Common myeloid progenitor, CD34-positive (primary cell): ENCODE measurements at regions not wholly inside any gene's neighbourhood (a gene's known extent, or its start where the extent isn't known, plus 50 kb on each side); places are given as distances from the start of the nearest gene placed in this dataset.

ENCODE experiments used
- CTCF ChIA-PET: fragments of 350-600 bp; sonication (Branson Sonifier 250); formaldehyde crosslinking; loops from one replicate; lab custom pipeline; 2021; ENCODE audit warnings: antibody characterized with exemption; lab: Charles Lee
- POLR2A ChIA-PET: fragments of 350-600 bp; sonication (Branson Sonifier 250); formaldehyde crosslinking; loops from one replicate; lab custom pipeline; 2021; ENCODE audit warnings: antibody characterized with exemption; lab: Charles Lee
- DNase-seq, 3 donors: peaks; one replicate each; pipeline versions ENCODE4 v3.0.0 to v3.0.0-alpha.2; 2013
- H3K27ac ChIP-seq, 2 experiments: 1 replicate in 1 of 2; 2 replicates in 1 of 2; pipeline ENCODE4 v1.7.0; 2013; ENCODE audit warnings: inconsistent platforms in 2 of 2, low read length in 2 of 2, mild to moderate bottlenecking in 2 of 2, low read depth in 1 of 2, moderate library complexity in 1 of 2; ENCODE audit not compliant: severe bottlenecking in 2 of 2, insufficient read depth in 1 of 2, poor library complexity in 1 of 2
- H3K27me3 ChIP-seq, 5 experiments: replicated peaks in 2 of 5; 1 replicate in 3 of 5; 2 replicates in 2 of 5; pipeline versions ENCODE4 v1.6.1 to v1.7.0; 2013; ENCODE audit warnings: low read length in 4 of 5, mild to moderate bottlenecking in 2 of 5, moderate library complexity in 2 of 5, inconsistent platforms in 1 of 5; ENCODE audit not compliant: insufficient read depth in 5 of 5, control insufficient read depth in 4 of 5
- H3K36me3 ChIP-seq, 4 experiments: 1 replicate in 2 of 4; 2 replicates in 2 of 4; pipeline versions ENCODE4 v1.6.1 to v1.7.0; 2013; ENCODE audit warnings: low read length in 3 of 4, control low read depth in 1 of 4, mild to moderate bottlenecking in 1 of 4; ENCODE audit not compliant: control insufficient read depth in 4 of 4, insufficient read depth in 4 of 4
- H3K4me1 ChIP-seq, 4 experiments: 1 replicate in 3 of 4; 2 replicates in 1 of 4; pipeline versions ENCODE4 v1.6.1 to v1.7.1; 2013; ENCODE audit warnings: low read length in 3 of 4, mild to moderate bottlenecking in 3 of 4, control low read depth in 1 of 4, inconsistent platforms in 1 of 4, moderate library complexity in 1 of 4; ENCODE audit not compliant: control insufficient read depth in 4 of 4, insufficient read depth in 4 of 4; ENCODE audit errors: control extremely low read depth in 1 of 4
- H3K4me3 ChIP-seq, 7 experiments: 1 replicate in 4 of 7; 2 replicates in 3 of 7; pipeline versions ENCODE4 v1.5.1 to v1.7.0; 2013; ENCODE audit warnings: mild to moderate bottlenecking in 7 of 7, low read length in 6 of 7, moderate library complexity in 6 of 7, inconsistent platforms in 2 of 7, low read depth in 2 of 7, control low read depth in 1 of 7; ENCODE audit not compliant: insufficient read depth in 4 of 7, control insufficient read depth in 1 of 7; ENCODE audit errors: extremely low read depth in 1 of 7
- H3K9me3 ChIP-seq, 5 experiments: 1 replicate in 4 of 5; 2 replicates in 1 of 5; pipeline versions ENCODE4 v1.6.1 to v1.7.1; 2013; ENCODE audit warnings: low read length in 4 of 5, mild to moderate bottlenecking in 2 of 5, inconsistent platforms in 1 of 5, low read depth in 1 of 5, moderate library complexity in 1 of 5; ENCODE audit not compliant: control insufficient read depth in 4 of 5, insufficient read depth in 2 of 5; ENCODE audit errors: control extremely low read depth in 1 of 5
- WGBS: methylation state at CpG from one replicate; pipeline ENCODE4 v1.1.5; 2013; ENCODE audit not compliant: insufficient coverage; 5-methylcytosine and 5-hydroxymethylcytosine counted together

DNA sequence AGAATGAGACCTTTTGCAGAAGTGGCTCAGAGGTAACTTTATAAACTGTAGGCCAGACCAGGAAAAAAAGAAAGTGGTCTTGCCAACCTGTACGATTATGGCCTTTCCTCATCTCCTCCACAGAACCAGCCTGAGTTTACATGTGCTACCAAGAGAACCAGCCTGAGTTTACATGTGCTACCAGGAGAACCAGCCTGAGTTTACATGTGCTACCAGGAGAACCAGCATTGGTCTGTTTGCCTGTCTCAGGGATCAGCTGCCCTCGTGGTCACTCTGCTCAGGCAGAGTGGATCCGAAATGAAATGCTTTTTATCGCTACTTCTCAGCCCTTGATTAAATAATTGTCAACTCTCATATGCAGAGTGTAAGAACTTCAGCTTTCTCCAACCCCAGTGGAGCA is 209.9 kb downstream of the SUCLG1 start:
- Histone ChIP-seq H3K9me3 (no peaks in the 10 kb centered on the region), H3K36me3 (no peaks in the 10 kb centered on the region), H3K4me3 (no peak overlapping the region), H3K27me3 (no peaks in the 10 kb centered on the region), H3K4me1 (no peaks in the 10 kb centered on the region), H3K27ac (no peak overlapping the region)
- WGBS, result 100% methylated on average over 2 of the region's 4 CpGs
- POLR2A ChIA-PET, result no interaction called here
- CTCF ChIA-PET, result no interaction called here
- no peak for DNase-seq

DNA sequence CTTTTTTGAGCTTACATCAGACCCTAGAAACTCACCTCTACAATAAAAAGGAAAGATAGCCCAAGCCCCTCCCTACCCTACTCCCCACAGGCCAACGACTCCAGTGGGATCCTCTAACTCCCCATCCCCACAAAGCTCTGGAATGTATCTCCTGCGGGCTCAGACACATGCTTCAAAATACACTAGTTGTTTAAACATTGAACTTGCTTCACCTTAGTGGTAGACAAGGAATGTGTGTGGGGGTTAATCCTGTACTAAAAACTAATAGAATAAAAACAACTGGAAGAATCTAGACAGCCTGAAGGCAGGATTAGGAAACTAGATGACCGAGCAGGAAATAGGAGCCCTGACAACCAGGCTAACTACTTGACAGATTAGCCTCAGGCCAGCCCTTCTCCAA is 211.5 kb downstream of the SUCLG1 start:
- CTCF ChIA-PET, result no interaction called here
- no peak for DNase-seq
- Histone ChIP-seq H3K36me3 (no peaks in the 10 kb centered on the region), H3K27me3 (no peaks in the 10 kb centered on the region), H3K27ac (no peak overlapping the region), H3K4me3 (no peak overlapping the region), H3K4me1 (no peaks in the 10 kb centered on the region), H3K9me3 (no peaks in the 10 kb centered on the region)
- POLR2A ChIA-PET, result no interaction called here
- WGBS, result 100% methylated on average over 1 of the region's 3 CpGs

DNA sequence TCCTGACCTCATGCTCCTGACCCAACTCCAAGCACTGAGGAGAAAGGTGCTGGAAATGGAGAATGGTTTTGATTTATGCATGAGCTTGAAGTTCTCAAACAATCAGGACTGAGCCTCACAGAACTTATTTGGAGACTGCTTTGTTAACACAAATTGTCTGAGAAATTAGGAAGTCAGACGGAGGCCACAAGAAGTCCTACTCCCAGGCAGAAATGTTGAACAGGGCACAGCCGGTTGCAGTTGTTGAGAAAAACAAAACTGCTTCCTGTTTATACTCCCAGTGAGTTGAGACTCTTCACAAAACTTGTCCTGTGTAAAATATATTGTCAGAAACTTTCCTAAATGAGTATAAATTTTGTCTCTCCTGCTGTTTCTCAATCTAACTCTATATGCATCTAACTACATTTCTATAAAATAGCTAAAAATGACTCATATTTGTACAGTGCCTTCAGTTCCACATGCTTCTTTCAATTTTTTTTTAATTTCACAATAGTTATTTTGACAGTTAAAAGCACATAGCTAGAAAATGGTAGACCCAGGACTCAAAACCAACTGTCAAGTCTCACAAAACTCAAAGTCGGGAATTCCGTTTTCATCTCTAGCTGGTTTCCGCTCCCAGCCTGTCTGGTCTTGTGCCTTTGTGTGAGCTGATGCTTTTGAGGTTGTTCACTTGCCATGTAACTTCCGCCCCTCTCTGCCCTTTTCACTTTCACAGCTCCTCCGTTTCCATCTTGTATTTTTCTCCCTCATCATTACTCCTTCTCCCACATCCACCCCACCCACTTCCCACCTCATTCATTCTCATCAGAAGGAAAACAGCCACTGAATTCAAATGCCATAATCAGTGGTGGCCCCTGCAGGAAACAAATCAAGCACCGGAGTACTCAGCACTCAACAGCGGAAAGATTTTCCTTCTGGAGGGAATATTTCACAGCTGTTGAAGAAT is 215.0 kb downstream of the SUCLG1 start:
- Histone ChIP-seq H3K4me3 (no peak overlapping the region), H3K9me3 (no peaks in the 10 kb centered on the region), H3K4me1 (no peaks in the 10 kb centered on the region), H3K36me3 (no peaks in the 10 kb centered on the region), H3K27ac (no peak overlapping the region), H3K27me3 (no peaks in the 10 kb centered on the region)
- POLR2A ChIA-PET, result no interaction called here
- DNase-seq, result peak in 1 of 3 donors; percentile 4
- 67% methylated on average over 5 of the region's 9 CpGs for WGBS
- CTCF ChIA-PET, result no interaction called here

DNA sequence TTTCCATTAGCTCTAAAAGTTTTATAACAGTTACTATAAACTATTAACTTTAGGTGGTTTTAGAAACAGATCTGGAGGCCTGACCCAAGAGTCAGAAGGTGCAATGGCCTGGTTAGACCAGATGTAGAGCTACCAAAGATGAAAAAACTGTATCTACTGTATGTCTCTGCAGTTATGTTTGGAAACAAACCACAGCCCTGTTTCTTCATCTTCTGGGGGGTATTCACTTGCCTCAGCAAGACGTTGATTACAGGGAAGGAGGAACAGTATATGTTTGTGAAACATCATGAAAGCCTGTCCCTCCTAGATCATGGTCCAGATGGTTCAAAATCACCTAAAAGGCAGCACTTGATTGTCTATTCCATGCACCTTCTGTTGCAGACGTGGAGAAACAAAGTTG is 220.2 kb downstream of the SUCLG1 start:
- Histone ChIP-seq H3K4me3 (no peak overlapping the region), H3K27ac (no peak overlapping the region), H3K9me3 (no peaks in the 10 kb centered on the region), H3K4me1 (no peaks in the 10 kb centered on the region), H3K36me3 (no peaks in the 10 kb centered on the region), H3K27me3 (no peaks in the 10 kb centered on the region)
- ChIA-PET POLR2A (no interaction called here), CTCF (interaction anchor here (1.2 kb wide), 1 partner anchor 76 kb away, joined by 3 read pairs; no protein-coding TSS in a partner anchor)
- no peak for DNase-seq
- 50% methylated on average over 1 of the region's 2 CpGs for WGBS

- Histone ChIP-seq H3K4me1 (no peaks in the 10 kb centered on the region), H3K27me3 (no peaks in the 10 kb centered on the region), H3K27ac (no peak overlapping the region), H3K36me3 (no peaks in the 10 kb centered on the region), H3K9me3 (no peaks in the 10 kb centered on the region), H3K4me3 (no peak overlapping the region)
- WGBS, result 93% methylated on average over 5 of the region's 7 CpGs
- ChIA-PET POLR2A (no interaction called here), CTCF (no interaction called here)
- DNase-seq, result no peak
Observed at GRCh38 chr2:84236288-84236687, 222.8 kb downstream of the SUCLG1 start.

DNA sequence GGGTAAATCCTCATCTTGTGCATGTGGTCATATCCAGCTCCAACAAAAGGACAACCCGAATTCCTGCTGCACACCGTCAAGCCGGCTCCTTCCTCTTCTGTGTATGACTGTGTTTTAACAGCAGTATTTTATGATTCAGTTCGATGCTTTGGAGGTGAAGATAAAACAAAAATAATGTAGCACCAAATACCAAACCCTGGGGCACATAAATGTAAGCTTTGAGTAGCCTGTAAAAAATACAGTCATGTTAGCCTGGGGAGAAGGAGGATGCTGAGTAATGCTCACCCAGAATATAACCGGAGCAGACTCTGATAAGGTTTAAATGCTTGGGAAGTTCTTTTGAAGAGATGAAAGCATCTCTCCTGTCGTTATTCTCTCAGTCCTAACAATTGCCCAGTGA is 225.0 kb downstream of the SUCLG1 start:
- DNase-seq, result no peak
- 83% methylated on average over 2 of the region's 6 CpGs for WGBS
- Histone ChIP-seq H3K27me3 (no peaks in the 10 kb centered on the region), H3K36me3 (no peaks in the 10 kb centered on the region), H3K9me3 (no peaks in the 10 kb centered on the region), H3K27ac (no peak overlapping the region), H3K4me1 (no peaks in the 10 kb centered on the region), H3K4me3 (no peak overlapping the region)
- ChIA-PET POLR2A (no interaction called here), CTCF (no interaction called here)

DNA sequence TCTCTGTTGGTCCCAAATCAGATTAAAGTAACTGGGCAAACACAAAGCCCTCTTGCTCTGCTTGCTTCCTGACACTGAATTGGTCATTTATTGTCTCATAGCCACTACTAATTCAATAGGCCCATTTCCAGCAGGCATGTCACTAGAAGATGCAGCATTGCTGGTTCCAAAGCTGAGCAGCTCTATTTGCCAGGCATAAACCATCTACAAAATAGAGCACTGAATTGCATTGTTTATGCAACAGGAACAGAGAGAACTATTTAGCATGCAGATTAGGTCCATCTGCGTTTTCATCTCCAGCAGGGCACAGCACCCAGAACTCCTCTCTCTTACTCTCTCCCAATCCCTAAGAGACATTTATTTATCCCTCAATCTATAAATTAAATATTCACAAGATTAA is 227.6 kb downstream of the SUCLG1 start:
- DNase-seq, result no peak
- H3K27me3 ChIP-seq, result no peaks in the 10 kb centered on the region

More for the DNA sequence above, 227.6 kb downstream of the SUCLG1 start:
- ChIA-PET CTCF (no interaction called here), POLR2A (no interaction called here)
- Histone ChIP-seq H3K27ac (no peak overlapping the region), H3K9me3 (no peaks in the 10 kb centered on the region), H3K4me1 (no peaks in the 10 kb centered on the region), H3K4me3 (no peak overlapping the region), H3K36me3 (no peaks in the 10 kb centered on the region)
- WGBS, result no CpG with 5 or more reads among the region's 1 CpG
